HG03432 (cell line): ENCODE measurements at regions not wholly inside any gene's neighbourhood (a gene's known extent, or its start where the extent isn't known, plus 50 kb on each side); places are given as distances from the start of the nearest gene placed in this dataset.
"Not testable (repeated sequence)": the region's sequence is repeated elsewhere in the genome, so short reads cannot be mapped to it uniquely, and the experiment has no call there.

Source experiments
- ATAC-seq: cut with Tn5 transposase; IDR thresholded peaks from one replicate; pipeline ENCODE4 v1.9.1; 2021; ENCODE audit warnings: mild to moderate bottlenecking, moderate library complexity; ENCODE audit not compliant: unreplicated experiment

- no peak for ATAC-seq
Measured at GRCh38 chr2:198545411-198545810, 741.0 kb downstream of the PLCL1 start.

- ATAC-seq: no peak
Measured at GRCh38 chr2:198544461-198544860, 740.1 kb downstream of the PLCL1 start.

- ATAC-seq: no peak
Measured at GRCh38 chr2:198534756-198535155, 730.4 kb downstream of the PLCL1 start.

GRCh38 chr2:198525211-198525969, 721.0 kb downstream of the PLCL1 start:
- ATAC-seq: no peak

- no peak for ATAC-seq
Measured at GRCh38 chr2:198523710-198524109, 719.3 kb downstream of the PLCL1 start.

- peak; percentile 61 for ATAC-seq
Measured at GRCh38 chr2:198518935-198519334, 714.5 kb downstream of the PLCL1 start.

GRCh38 chr2:198517976-198518375, 713.6 kb downstream of the PLCL1 start:
- ATAC-seq: no peak

- ATAC-seq: not testable (repeated sequence)
Measured at GRCh38 chr2:198508610-198509009, 704.2 kb downstream of the PLCL1 start.

GRCh38 chr2:198499539-198499938, 695.1 kb downstream of the PLCL1 start:
- no peak for ATAC-seq

GRCh38 chr2:198498516-198498915, 694.1 kb downstream of the PLCL1 start:
- no peak for ATAC-seq

GRCh38 chr2:198498048-198498447, 693.7 kb downstream of the PLCL1 start:
- no peak for ATAC-seq

- ATAC-seq: no peak
Measured at GRCh38 chr2:198494931-198495330, 690.5 kb downstream of the PLCL1 start.

GRCh38 chr2:198490748-198491147, 686.4 kb downstream of the PLCL1 start:
- ATAC-seq: no peak

GRCh38 chr2:198488964-198489363, 684.6 kb downstream of the PLCL1 start:
- ATAC-seq: no peak

GRCh38 chr2:198483051-198483450, 678.7 kb downstream of the PLCL1 start:
- ATAC-seq: no peak

- no peak for ATAC-seq
Measured at GRCh38 chr2:198479065-198479464, 674.7 kb downstream of the PLCL1 start.

GRCh38 chr2:198478361-198478760, 674.0 kb downstream of the PLCL1 start:
- no peak for ATAC-seq

GRCh38 chr2:198476007-198476406, 671.6 kb downstream of the PLCL1 start:
- no peak for ATAC-seq

- no peak for ATAC-seq
Measured at GRCh38 chr2:198471291-198471690, 666.9 kb downstream of the PLCL1 start.

- ATAC-seq: no peak
Measured at GRCh38 chr2:198468136-198468535, 663.7 kb downstream of the PLCL1 start.

- no peak for ATAC-seq
Measured at GRCh38 chr2:198465970-198466369, 661.6 kb downstream of the PLCL1 start.

- ATAC-seq: no peak
Measured at GRCh38 chr2:198456418-198456817, 652.0 kb downstream of the PLCL1 start.

- ATAC-seq: no peak
Measured at GRCh38 chr2:198453866-198454265, 649.5 kb downstream of the PLCL1 start.
